HEK293 (cell line): ENCODE measurements at regions not wholly inside any gene's neighbourhood (a gene's known extent, or its start where the extent isn't known, plus 50 kb on each side); places are given as distances from the start of the nearest gene placed in this dataset.

ENCODE experiments used
- BCL11B ChIP-seq: fragments of 450-650 bp; formaldehyde crosslinking; IDR thresholded peaks from 2 replicates; pipeline ENCODE4 v1.5.1; 2016; ENCODE audit warnings: low read depth, missing biosample characterization, missing genetic modification characterization
- GLI2 ChIP-seq: fragments of 450-650 bp; formaldehyde crosslinking; IDR thresholded peaks from 2 replicates; pipeline ENCODE4; 2017; ENCODE audit warnings: missing biosample characterization, missing genetic modification characterization, low read depth, borderline replicate concordance
- PRDM10 ChIP-seq: fragments of 450-650 bp; formaldehyde crosslinking; IDR thresholded peaks from 2 replicates; pipeline ENCODE4 v1.5.1; 2016; ENCODE audit warnings: missing biosample characterization, missing genetic modification characterization
- YY1 ChIP-seq: fragments of 450-650 bp; formaldehyde crosslinking; IDR thresholded peaks from 2 replicates; pipeline ENCODE4 v1.5.1; 2018; ENCODE audit warnings: missing biosample characterization, missing genetic modification characterization
- ZNF354C ChIP-seq: fragments of 450-650 bp; formaldehyde crosslinking; IDR thresholded peaks from 2 replicates; pipeline ENCODE4 v1.5.1; 2016; ENCODE audit warnings: missing biosample characterization, missing genetic modification characterization, low read depth, borderline replicate concordance
- ZNF391 ChIP-seq: fragments of 450-650 bp; formaldehyde crosslinking; IDR thresholded peaks from 2 replicates; pipeline ENCODE4 v1.5.1; 2016; ENCODE audit warnings: low read depth, missing biosample characterization, missing genetic modification characterization, borderline replicate concordance
- ZNF404 ChIP-seq: fragments of 450-650 bp; formaldehyde crosslinking; IDR thresholded peaks from 2 replicates; pipeline ENCODE4 v1.5.1; 2017; ENCODE audit warnings: missing biosample characterization, missing genetic modification characterization
- ZNF518A ChIP-seq: fragments of 450-650 bp; formaldehyde crosslinking; conservative IDR thresholded peaks from 2 replicates; pipeline ENCODE4 v1.5.1; 2016; ENCODE audit warnings: low read depth, missing biosample characterization, missing genetic modification characterization
- ZNF544 ChIP-seq: fragments of 450-650 bp; formaldehyde crosslinking; IDR thresholded peaks from 2 replicates; pipeline ENCODE4 v1.5.0; 2017; ENCODE audit warnings: missing biosample characterization, missing genetic modification characterization

- TF ChIP-seq PRDM10 (tag by site-specific recombination) (no peak), ZNF404 (no peak), ZNF391 (tag by site-specific recombination) (no peak), ZNF518A (tag by site-specific recombination) (no peak), YY1 (no peak), GLI2 (tag by site-specific recombination) (no peak), ZNF544 (tag by site-specific recombination) (no peak), BCL11B (no peak), ZNF354C (tag by site-specific recombination) (no peak)
Measured at GRCh38 chr14:53209370-53209769, 56.2 kb upstream of the DDHD1 start (continued).
